Mammary epithelial cell (primary cell): ENCODE measurements at regions not wholly inside any gene's neighbourhood (a gene's known extent, or its start where the extent isn't known, plus 50 kb on each side); places are given as distances from the start of the nearest gene placed in this dataset.

Experiments
- EZH2 ChIP-seq: IDR thresholded peaks from 2 replicates; pipeline ENCODE4 v1.6.1; 2012; ENCODE audit warnings: low read length, inconsistent platforms, borderline replicate concordance
- TF ChIP-seq, protein P1 (sequence below), 2 donors: IDR thresholded peaks in 1 of 2; conservative IDR thresholded peaks in 1 of 2; 2 replicates each; pipeline ENCODE4 v1.5.1; 2011 to 2012; ENCODE audit warnings: inconsistent platforms in 2 of 2, low read length in 2 of 2, mild to moderate bottlenecking in 2 of 2, control low read depth in 1 of 2, low read depth in 1 of 2; ENCODE audit not compliant: insufficient read depth in 1 of 2; ENCODE audit errors: extremely low read depth in 1 of 2

DNA sequence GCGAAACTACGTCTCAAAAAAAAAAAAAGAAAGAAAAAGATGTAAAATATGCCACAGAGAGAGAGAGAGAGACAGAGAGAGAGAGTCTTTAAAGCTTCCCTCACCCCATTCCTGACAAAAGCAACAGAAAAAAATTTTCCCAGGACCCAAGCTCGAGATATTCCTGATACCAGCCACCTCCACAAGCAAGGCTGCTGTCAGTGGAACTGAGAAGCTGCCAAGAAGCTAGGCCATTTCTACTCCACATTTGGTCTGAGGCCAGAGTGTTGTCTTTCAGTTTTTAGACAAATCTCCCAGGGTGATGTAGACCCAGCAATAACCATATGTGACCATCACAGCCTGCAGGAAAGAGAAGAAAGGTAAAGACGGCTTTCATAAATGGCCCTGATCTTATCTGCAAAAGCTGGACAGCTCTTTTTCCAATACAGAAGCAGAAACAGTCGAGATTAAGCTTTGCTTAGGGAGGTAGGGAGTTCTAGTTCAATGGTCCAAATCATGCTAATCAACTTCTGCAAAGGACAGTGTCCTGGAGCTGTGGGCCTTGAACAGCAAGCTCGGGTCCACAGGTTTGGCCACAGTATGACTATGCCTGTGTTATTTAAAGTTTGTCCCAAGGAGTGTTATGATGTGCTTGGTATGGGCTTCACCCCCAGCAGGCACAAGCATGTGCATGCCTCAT lies 130.3 kb upstream of the NUDT4 start:
- TF ChIP-seq, protein P1, sequence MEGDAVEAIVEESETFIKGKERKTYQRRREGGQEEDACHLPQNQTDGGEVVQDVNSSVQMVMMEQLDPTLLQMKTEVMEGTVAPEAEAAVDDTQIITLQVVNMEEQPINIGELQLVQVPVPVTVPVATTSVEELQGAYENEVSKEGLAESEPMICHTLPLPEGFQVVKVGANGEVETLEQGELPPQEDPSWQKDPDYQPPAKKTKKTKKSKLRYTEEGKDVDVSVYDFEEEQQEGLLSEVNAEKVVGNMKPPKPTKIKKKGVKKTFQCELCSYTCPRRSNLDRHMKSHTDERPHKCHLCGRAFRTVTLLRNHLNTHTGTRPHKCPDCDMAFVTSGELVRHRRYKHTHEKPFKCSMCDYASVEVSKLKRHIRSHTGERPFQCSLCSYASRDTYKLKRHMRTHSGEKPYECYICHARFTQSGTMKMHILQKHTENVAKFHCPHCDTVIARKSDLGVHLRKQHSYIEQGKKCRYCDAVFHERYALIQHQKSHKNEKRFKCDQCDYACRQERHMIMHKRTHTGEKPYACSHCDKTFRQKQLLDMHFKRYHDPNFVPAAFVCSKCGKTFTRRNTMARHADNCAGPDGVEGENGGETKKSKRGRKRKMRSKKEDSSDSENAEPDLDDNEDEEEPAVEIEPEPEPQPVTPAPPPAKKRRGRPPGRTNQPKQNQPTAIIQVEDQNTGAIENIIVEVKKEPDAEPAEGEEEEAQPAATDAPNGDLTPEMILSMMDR (conservative IDR thresholded peaks at IDR 0.05 in 1 of 2, IDR thresholded peaks at IDR 0.05 in 1 of 2; ENCODE audit: extremely low read depth in 1 of 2, insufficient read depth in 1 of 2, low read depth in 1 of 2, low read length in 2 of 2), result no peak
- TF ChIP-seq EZH2, result no peak
